ENCODE measurements at regions not wholly inside any gene's neighbourhood (a gene's known extent, or its start where the extent isn't known, plus 50 kb on each side); places are given as distances from the start of the nearest gene placed in this dataset.

DNA sequence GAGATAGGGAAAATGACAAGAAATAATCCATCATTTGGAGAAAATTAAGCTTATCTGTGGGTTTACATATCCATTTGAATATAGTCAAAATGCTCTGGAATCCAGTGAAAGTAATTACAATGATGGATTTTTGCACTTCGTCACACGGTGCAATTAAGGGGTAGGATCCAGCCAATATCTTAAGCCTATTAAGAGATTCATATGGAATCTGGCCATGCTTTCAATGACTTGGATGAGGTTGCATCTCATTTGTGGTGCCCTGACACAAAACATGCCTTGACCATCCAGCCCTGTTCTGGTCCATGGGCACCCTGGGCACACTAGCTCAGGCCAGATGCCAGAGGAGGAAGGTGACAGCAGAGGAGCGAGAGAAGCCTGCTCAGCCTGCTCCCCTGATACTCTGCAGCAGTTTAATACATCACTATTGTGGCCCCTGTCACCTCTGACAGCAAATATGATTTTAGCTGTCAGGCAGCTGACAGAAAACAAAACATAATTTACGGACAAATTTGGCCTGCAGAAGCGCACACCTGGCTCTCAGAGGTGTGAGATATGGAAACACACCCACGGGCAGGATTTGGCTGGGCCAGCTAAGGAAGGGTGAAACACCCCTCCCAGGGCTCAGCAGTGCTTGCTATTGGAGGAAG, 94.1 kb upstream of the ST8SIA3 start:
- TF ChIP-seq EZH2phosphoT487 (IDR thresholded peaks at IDR 0.05; ENCODE audit: insufficient read depth, low read depth) (no peak), EZH2 (IDR thresholded peaks at IDR 0.05; ENCODE audit: insufficient read depth, poor library complexity, severe bottlenecking) (no peak)

Measured in GM23248 (cell line).